Stomach (tissue), 8 donors: ENCODE measurements at regions not wholly inside any gene's neighbourhood (a gene's known extent, or its start where the extent isn't known, plus 50 kb on each side); places are given as distances from the start of the nearest gene placed in this dataset.

Source experiments
- DNase-seq, 2 donors: peaks; one replicate each; pipeline versions ENCODE4 v3.0.0 to v3.0.0-alpha.2; 2013 to 2019
- H3K27ac ChIP-seq, 5 donors: fragments of 200-600 bp in 4 of 5; sonication (generic) in 4 of 5; one replicate each; pipeline ENCODE4 v1.5.1; 2013 to 2019; ENCODE audit warnings: mild to moderate bottlenecking in 1 of 5, moderate library complexity in 1 of 5
- H3K27me3 ChIP-seq, 3 donors: fragments of 200-600 bp; sonication (generic); one replicate each; pipeline ENCODE4 v1.5.1; 2017 to 2019; ENCODE audit warnings: mixed run types in 1 of 3
- H3K36me3 ChIP-seq, 4 donors: fragments of 200-600 bp; sonication (generic); 1 replicate in 3 of 4; 2 replicates in 1 of 4; pipeline ENCODE4 v1.5.1; 2016 to 2019
- H3K4me1 ChIP-seq, 4 donors: fragments of 200-600 bp; sonication (generic); one replicate each; pipeline ENCODE4 v1.5.1; 2016 to 2019
- H3K4me3 ChIP-seq, 4 donors: fragments of 200-600 bp; sonication (generic) in 3 of 4; one replicate each; pipeline ENCODE4 v1.5.1; 2016 to 2019; ENCODE audit warnings: mild to moderate bottlenecking in 1 of 4
- H3K9me3 ChIP-seq, 4 donors: fragments of 200-600 bp; sonication (generic); one replicate each; pipeline ENCODE4 v1.5.1; 2016 to 2019
- CTCF ChIP-seq, 7 experiments: fragments of 450-650 bp in 4 of 7; fragments of 200-600 bp in 3 of 7; sonication (generic) in 3 of 7; IDR thresholded peaks; one replicate each; pipeline ENCODE4 v1.5.1; 2016 to 2019; ENCODE audit warnings: antibody characterized with exemption in 7 of 7, control low read depth in 2 of 7, mild to moderate bottlenecking in 1 of 7
- EP300 ChIP-seq: sonication (generic); formaldehyde crosslinking; IDR thresholded peaks from one replicate; pipeline ENCODE4 v1.6.1; 2017; ENCODE audit warnings: antibody characterized with exemption
- POLR2A ChIP-seq, 4 donors: fragments of 450-650 bp; IDR thresholded peaks; one replicate each; pipeline ENCODE4 v1.6.1; 2016; ENCODE audit warnings: antibody characterized with exemption in 4 of 4, control low read depth in 2 of 4, mild to moderate bottlenecking in 1 of 4, moderate library complexity in 1 of 4
- POLR2AphosphoS5 ChIP-seq, 3 donors: sonication (generic); formaldehyde crosslinking; IDR thresholded peaks; one replicate each; pipeline ENCODE4 v1.6.1; 2016; ENCODE audit warnings: antibody characterized with exemption in 3 of 3
- WGBS, 5 donors: extraction: QIAGEN DNeasy Blood & Tissue Kit in 3 of 5; methylation state at CpG; one replicate each; pipeline versions ENCODE4 v1.1.5 to v1.1.7; 2013 to 2018; 5-methylcytosine and 5-hydroxymethylcytosine counted together
- intact Hi-C: fragments of 100-400 bp; cut with DNase I; formaldehyde crosslinking; loops from one replicate; pipeline ENCODE4 v1.15.1; 2023; ENCODE audit warnings: low total_unique reads
- donor health status: healthy with polysubstance abuse.
- donor health status: Bipolar disorder and iron deficiency.
- donor health status: healthy.

DNA sequence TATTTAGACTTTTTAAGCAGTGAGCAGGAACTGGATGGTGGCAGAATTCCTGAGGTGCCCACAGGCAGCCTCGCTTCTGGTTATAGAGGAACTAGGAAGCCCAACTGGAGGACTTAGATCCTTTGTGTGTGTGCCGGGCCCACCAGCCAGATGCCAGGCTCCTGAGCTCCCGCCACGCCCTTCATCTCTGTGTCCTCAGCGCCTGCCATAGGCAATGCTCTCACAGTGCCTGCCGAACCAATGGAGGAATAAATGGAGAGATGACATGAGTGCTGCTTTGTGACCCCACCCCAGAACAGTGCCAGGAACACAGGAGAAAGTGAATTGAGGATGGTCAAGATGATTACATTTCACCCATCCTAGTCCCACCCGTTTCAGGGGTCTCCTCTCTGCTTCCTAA lies 146.0 kb downstream of the UNC5CL start:
- WGBS, 5 donors = 85 to 92% (median 90%) methylated on average over 7 of the region's 7 CpGs
- Histone ChIP-seq H3K27me3 (peaks cover 0 to 13% (median 0%) of the 10 kb centered on the region in 3 donors), H3K4me1 (peaks cover 3 to 27% (median 16%) of the 10 kb centered on the region in 4 donors), H3K9me3 (no peaks in the 10 kb centered on the region), H3K36me3 (no peaks in the 10 kb centered on the region), H3K4me3 (no peak overlapping the region), H3K27ac (no peak overlapping the region)
- intact Hi-C loops = no loop called here
- TF ChIP-seq POLR2A (IDR thresholded peaks at IDR 0.05) = no peak
- TF ChIP-seq POLR2AphosphoS5 (IDR thresholded peaks at IDR 0.05) = no peak
- TF ChIP-seq CTCF (IDR thresholded peaks at IDR 0.05) = no peak
- no peak for DNase-seq

DNA sequence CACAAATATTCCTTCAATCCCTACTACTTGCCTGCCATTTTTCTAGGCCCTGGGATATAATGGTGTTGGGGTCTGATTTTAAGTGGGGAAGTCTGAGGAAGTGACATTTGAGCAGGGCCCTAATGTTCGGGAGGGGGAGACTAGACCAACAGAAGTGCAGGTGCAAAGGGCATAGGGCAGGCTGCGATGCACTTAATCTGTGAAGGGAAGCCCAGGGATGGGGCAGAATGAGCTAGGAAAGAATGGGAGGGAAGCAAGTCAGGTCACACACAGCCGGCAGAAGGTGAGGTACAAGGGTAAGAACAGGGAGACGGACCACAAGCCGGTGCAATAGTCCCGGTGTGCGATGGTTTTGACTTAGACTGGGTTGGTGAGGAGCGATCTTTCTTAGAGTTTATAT lies 146.8 kb downstream of the UNC5CL start:
- H3K36me3 ChIP-seq = no peaks in the 10 kb centered on the region
- peaks cover 0 to 13% (median 0%) of the 10 kb centered on the region in 3 donors for H3K27me3 ChIP-seq
- no peaks in the 10 kb centered on the region for H3K9me3 ChIP-seq
- peaks cover 3 to 24% (median 13%) of the 10 kb centered on the region in 4 donors for H3K4me1 ChIP-seq
- WGBS, 5 donors = 93 to 94% (median 93%) methylated on average over 8 of the region's 8 CpGs
- intact Hi-C loops = no loop called here
- H3K27ac ChIP-seq = no peak overlapping the region
- TF ChIP-seq POLR2A (IDR thresholded peaks at IDR 0.05) = no peak
- TF ChIP-seq EP300 = no peak
- TF ChIP-seq POLR2AphosphoS5 (IDR thresholded peaks at IDR 0.05) = no peak
- TF ChIP-seq CTCF (IDR thresholded peaks at IDR 0.05) = no peak
- no peak overlapping the region for H3K4me3 ChIP-seq
- DNase-seq = no peak

DNA sequence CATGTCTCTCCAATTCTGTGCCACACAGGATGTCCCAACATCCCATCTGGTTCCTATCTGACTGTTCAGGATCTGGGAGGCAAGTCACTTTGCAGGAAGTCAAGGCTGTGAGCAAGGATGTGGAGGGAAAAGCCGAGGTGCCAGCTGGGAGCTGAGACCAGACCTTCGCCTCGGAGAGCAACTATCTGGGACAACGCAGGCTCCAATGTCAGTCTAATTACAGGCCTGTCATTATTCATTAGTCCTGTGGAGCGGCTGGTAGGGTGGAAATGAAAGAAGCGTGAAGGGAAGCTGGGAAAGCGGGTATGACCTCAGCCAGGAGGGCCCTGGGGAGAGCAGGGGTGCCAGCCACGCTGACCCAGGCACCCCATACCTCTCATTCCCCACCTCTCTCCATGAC lies 147.3 kb downstream of the UNC5CL start:
- intact Hi-C loops = no loop called here
- TF ChIP-seq POLR2A (IDR thresholded peaks at IDR 0.05) (no peak), CTCF (IDR thresholded peaks at IDR 0.05) (no peak), POLR2AphosphoS5 (IDR thresholded peaks at IDR 0.05) (no peak), EP300 (no peak)
- Histone ChIP-seq H3K36me3 (no peaks in the 10 kb centered on the region), H3K4me1 (peaks cover 3 to 18% (median 9%) of the 10 kb centered on the region in 4 donors), H3K27ac (no peak overlapping the region), H3K4me3 (no peak overlapping the region), H3K9me3 (no peaks in the 10 kb centered on the region), H3K27me3 (peaks cover 0 to 13% (median 0%) of the 10 kb centered on the region in 3 donors)
- DNase-seq = no peak
- 82 to 89% (median 83%) methylated on average over 8 of the region's 8 CpGs for WGBS, 5 donors

DNA sequence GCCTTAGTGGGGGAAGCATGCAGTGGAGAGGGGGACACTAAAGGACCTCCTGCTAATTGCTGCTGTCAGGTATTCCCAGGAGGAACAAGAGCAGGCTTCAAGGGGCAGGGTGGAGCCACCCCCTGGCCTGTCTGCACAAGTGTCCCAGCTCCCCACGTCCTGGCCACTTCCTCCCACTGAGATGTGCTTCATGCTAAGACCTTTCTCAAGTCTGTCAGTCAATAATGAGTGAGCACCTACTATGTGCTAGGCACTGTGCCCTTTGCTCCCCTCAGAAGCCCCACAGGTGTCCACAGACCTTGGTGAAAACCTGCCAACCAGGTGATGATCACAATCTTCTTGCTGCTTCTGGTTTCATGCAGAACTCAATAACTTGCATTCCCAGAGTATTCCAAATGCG lies 147.9 kb downstream of the UNC5CL start:
- no peaks in the 10 kb centered on the region for H3K36me3 ChIP-seq
- intact Hi-C loops = no loop called here
- peaks cover 0 to 14% (median 4%) of the 10 kb centered on the region in 4 donors for H3K4me1 ChIP-seq
- H3K27ac ChIP-seq = no peak overlapping the region
- WGBS, 5 donors = 66 to 95% (median 85%) methylated on average over 2 of the region's 2 CpGs
- DNase-seq = no peak
- no peak overlapping the region for H3K4me3 ChIP-seq
- TF ChIP-seq POLR2AphosphoS5 (IDR thresholded peaks at IDR 0.05) (no peak), CTCF (IDR thresholded peaks at IDR 0.05) (no peak), EP300 (no peak), POLR2A (IDR thresholded peaks at IDR 0.05) (no peak)
- no peaks in the 10 kb centered on the region for H3K9me3 ChIP-seq
- peaks cover 0 to 13% (median 0%) of the 10 kb centered on the region in 3 donors for H3K27me3 ChIP-seq
